Testis (tissue), 2 donors: ENCODE measurements at regions not wholly inside any gene's neighbourhood (a gene's known extent, or its start where the extent isn't known, plus 50 kb on each side); places are given as distances from the start of the nearest gene placed in this dataset.

ENCODE experiments used
- POLR2A ChIP-seq: fragments of 450-650 bp; IDR thresholded peaks from one replicate; pipeline ENCODE4 v1.6.1; 2017; ENCODE audit warnings: antibody characterized with exemption, mild to moderate bottlenecking, moderate library complexity
- TF ChIP-seq, protein P1 (sequence below), 3 experiments: fragments of 450-650 bp in 2 of 3; fragments of 200-600 bp in 1 of 3; sonication (generic) in 1 of 3; IDR thresholded peaks; one replicate each; pipeline ENCODE4 v1.5.1; 2016 to 2019; ENCODE audit warnings: antibody characterized with exemption in 3 of 3, mild to moderate bottlenecking in 2 of 3, moderate library complexity in 1 of 3

DNA sequence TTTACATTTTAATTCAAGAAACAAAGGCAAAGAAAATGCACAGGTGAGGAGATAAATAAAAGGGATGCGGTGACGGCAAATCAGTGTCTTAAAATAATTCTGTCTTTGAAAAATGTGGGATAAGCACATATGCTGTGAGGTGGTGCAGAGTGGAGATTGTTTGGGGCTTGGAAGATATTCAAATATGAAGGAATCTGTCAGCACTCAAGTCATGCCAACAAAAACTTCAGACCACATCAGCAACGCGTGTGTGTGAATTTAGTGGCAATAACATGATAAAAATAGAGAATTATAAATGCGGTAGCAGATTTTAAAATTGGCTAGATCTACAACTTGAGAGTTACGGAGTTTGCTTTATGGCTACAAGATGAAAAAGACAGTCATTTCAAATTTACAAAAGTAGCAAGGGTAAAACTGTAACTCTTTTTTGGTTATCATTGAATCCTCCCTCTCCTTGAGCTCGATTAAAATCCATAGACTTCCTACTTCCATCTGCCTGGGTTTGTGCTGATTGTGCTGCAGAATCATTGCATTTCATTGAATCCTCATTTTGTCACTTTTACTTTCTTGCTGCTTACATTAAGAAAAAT lies 71.5 kb upstream of the VCX2 start:
- TF ChIP-seq, protein P1, sequence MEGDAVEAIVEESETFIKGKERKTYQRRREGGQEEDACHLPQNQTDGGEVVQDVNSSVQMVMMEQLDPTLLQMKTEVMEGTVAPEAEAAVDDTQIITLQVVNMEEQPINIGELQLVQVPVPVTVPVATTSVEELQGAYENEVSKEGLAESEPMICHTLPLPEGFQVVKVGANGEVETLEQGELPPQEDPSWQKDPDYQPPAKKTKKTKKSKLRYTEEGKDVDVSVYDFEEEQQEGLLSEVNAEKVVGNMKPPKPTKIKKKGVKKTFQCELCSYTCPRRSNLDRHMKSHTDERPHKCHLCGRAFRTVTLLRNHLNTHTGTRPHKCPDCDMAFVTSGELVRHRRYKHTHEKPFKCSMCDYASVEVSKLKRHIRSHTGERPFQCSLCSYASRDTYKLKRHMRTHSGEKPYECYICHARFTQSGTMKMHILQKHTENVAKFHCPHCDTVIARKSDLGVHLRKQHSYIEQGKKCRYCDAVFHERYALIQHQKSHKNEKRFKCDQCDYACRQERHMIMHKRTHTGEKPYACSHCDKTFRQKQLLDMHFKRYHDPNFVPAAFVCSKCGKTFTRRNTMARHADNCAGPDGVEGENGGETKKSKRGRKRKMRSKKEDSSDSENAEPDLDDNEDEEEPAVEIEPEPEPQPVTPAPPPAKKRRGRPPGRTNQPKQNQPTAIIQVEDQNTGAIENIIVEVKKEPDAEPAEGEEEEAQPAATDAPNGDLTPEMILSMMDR (IDR thresholded peaks at IDR 0.05): no peak
- no peak for TF ChIP-seq POLR2A
